Posterior vena cava (tissue), 2 donors: ENCODE measurements at regions not wholly inside any gene's neighbourhood (a gene's known extent, or its start where the extent isn't known, plus 50 kb on each side); places are given as distances from the start of the nearest gene placed in this dataset.
"Not testable (repeated sequence)": the region's sequence is repeated elsewhere in the genome, so short reads cannot be mapped to it uniquely, and the experiment has no call there.

ENCODE experiments used
- DNase-seq: peaks from one replicate; pipeline ENCODE4 v3.0.0-alpha.2; 2020; ENCODE audit warnings: low spot score
- intact Hi-C, 2 donors: fragments of 100-400 bp; cut with DNase I; formaldehyde crosslinking; loops; one replicate each; pipeline versions ENCODE4 v1.14.1 to v1.14.2; 2022 to 2023
- donor health status: DM: yes; HTN: yes; CAD: no.
- donor health status: DM: yes; HTN: yes; CAD: no.

- no peak for DNase-seq
- intact Hi-C loops = no loop called here
Observed at GRCh38 chr12:84198294-84198946, 714.2 kb downstream of the SLC6A15 start.

DNA sequence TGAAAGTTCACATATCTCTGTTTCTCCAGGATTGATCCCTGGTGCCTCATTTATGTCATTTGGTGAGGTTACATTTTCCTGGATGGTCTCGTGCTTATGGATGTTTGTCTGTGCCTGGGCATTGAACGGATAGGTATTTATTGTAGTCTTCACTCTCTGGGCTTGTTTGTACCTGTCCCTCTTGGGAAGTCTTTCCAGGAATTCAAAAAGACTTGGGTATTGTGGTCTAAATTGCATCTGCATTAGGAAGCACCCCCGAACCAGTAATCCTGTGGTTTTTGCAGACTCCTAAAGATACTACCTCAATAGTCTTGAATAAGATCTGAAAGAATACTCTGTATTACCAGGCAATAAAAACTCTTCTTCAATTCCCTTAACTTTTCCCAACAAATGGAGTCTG, 720.8 kb downstream of the SLC6A15 start:
- intact Hi-C loops = no loop called here
- no peak for DNase-seq

- no peak for DNase-seq
- intact Hi-C loops = no loop called here
Observed at GRCh38 chr12:84186433-84186832, 726.2 kb downstream of the SLC6A15 start.

GRCh38 chr12:84183576-84183975, 729.0 kb downstream of the SLC6A15 start:
- intact Hi-C loops = no loop called here
- DNase-seq = no peak

GRCh38 chr12:84174115-84174514, 738.5 kb downstream of the SLC6A15 start:
- intact Hi-C loops = no loop called here
- DNase-seq = no peak

- intact Hi-C loops = no loop called here
- DNase-seq = no peak
Observed at GRCh38 chr12:84172823-84173424, 739.7 kb downstream of the SLC6A15 start.

DNA sequence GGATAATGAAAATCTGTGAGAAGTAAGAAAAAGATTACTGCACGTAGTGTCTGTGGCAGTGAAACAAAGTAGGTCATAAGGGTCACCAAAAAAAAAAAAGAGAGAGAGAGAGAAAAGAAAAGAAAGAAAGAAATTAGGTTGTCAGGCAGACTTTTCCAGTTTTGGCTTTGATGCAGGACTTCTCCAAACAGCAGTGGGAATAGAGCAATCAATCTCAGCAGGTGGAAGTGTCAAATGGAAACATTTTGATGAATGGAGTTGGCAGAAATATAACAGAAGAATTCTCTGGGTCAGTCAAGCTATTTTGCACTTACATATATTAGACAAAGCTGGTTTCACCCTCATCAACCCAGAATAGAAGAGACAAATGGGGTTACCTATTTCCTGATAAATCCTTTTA, 745.8 kb downstream of the SLC6A15 start:
- no peak for DNase-seq
- intact Hi-C loops = no loop called here

DNA sequence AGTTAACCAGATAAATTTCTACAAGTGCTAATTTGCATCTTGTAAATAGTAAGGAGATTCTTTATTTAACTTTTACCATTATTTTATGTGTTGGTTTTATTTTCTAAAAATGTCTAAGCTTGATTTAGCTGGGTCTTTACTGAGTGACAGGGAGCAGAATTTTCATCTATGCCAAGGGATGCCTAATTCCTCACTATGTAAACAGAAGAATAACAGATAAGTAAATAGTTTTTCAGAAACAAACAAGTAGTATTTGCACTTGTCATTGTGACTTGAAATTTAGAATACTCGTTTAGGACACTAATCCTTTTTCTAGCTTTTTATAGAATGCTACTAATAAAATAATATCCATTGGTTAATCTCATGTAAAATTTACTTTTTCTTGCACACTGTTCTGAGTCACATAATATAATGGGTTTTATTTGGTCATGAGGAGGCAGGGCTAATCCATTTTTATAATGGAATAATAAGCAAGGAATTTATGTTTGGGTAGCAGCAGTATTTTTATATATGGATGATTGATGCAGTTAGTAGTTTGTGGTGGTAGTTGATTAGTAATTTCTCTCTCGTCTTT, 746.5 kb downstream of the SLC6A15 start:
- no peak for DNase-seq
- intact Hi-C loops = no loop called here

- DNase-seq = no peak
- intact Hi-C loops = no loop called here
Observed at GRCh38 chr12:84161296-84161695, 751.3 kb downstream of the SLC6A15 start.

- intact Hi-C loops = no loop called here
- DNase-seq = no peak
Observed at GRCh38 chr12:84159260-84159659, 753.3 kb downstream of the SLC6A15 start.

- no peak for DNase-seq
- intact Hi-C loops = no loop called here
Observed at GRCh38 chr12:84157170-84157569, 755.4 kb downstream of the SLC6A15 start.

DNA sequence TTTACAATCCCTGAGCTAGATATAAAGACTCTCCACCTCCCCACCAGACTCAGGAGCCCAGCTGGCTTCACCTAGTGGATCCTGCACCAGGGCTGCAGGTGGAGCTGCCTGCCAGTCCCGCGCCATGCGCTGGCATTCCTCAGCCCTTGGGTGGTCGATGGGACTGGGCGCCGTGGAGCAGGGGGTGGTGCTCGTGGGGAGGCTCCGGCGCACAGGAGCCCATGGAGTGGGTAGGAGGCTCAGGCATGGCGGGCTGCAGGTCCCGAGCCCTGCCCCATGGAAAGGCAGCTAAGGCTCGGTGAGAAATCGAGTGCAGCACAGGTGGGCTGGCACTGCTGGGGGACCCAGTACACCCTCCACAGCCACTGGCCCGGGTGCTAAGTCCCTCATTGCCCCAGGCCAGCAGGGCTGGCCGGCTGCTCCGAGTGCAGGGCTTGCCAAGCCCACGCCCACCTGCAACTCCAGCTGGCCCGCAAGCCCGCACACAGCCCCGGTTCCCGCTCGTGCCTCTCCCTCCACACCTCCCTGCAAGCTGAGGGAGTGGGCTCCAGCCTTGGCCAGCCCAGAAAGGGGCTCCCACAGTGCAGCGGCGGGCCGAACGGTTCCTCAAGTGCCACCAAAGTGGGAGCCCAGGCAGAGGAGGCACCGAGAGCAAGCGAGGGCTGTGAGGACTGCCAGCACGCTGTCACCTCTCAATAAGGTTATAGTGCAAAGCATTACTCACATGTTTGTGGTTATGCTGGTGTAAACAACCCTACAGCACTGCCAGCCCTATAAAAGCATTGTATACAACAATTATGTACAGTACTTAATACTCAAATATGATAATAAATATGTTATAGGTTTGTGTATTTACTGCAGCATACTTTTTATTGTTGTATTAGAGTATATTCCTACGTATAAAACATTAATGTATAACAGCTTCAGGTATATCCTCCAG, 757.3 kb downstream of the SLC6A15 start:
- DNase-seq, intact Hi-C loops: not testable (repeated sequence)

GRCh38 chr12:84154439-84154990, 758.1 kb downstream of the SLC6A15 start:
- intact Hi-C loops, DNase-seq: not testable (repeated sequence)

DNA sequence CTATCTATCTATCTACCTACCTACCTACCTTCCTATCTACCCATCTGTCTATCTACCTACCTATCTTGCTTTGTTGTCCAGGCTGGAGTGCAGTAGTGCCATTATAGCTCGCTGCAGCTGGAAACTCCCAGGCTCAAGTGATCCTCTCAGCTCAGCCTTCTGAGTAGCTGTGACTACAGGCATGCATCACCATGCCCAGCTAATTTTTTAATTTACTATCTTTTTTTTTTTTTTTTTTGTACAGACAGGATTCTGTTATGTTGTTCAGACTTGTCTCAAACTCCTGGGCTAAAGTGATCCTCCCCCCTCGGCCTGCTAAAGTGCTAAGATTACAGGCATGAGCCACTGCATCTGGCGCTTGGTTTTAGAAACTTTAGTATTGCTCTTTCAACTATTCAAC, 762.4 kb downstream of the SLC6A15 start:
- intact Hi-C loops = no loop called here
- no peak for DNase-seq

GRCh38 chr12:84148335-84148734, 764.3 kb downstream of the SLC6A15 start:
- intact Hi-C loops = no loop called here
- DNase-seq = no peak

DNA sequence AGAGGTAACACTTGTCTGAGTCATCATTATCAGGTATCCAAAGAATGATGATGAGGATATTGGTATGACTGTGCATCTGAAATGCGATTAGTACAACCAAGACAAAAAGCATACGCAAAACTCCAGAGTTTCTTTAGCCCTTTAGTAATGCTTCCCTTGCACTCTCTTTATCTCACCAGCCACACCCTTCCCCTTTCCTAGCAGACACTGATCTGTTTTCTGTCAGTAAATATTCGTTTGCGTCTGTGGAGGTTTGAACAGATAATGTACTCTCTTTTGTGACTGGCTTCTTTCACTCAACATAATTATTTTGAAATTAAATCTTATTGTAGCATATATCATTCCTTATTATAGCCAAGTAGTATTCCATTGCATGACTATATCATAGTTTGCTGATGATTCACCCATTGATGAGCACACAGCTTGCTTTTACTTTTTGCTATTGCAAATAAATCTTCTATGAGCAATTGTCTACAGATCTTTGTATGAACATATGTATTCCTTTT, 775.7 kb downstream of the SLC6A15 start:
- DNase-seq = no peak
- intact Hi-C loops = no loop called here

DNA sequence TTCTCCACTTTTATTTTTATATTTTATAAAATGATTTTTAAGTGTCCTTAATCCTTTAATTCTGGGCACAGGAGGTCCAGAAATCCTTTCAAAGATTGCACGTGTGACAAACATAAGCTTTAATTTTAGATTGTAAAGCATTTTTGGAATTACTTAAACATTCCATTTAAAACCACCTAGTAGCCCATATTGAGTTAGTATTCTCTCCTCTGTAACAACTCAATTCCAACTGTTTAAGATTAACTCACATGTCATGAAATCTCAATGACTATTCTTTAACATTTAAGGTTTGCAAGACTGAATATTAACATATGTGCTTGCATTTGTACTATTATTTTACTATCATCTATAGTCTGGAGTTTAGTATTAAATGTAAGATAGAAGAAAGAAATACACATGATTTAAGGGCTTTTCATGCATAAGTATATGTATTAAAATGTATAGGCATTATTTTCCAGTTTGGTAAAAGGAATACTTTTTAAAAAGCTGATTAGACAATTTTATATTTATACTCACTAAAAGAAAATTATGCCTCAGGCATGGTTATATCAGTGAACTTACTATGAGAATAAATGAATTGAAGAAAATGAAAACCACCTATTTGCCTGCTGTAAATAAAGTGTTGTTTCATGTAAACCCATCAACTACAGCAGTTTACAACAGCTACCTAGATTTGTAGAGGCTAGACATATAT, 776.9 kb downstream of the SLC6A15 start:
- intact Hi-C loops = no loop called here

GRCh38 chr12:84134797-84135366, 777.7 kb downstream of the SLC6A15 start:
- intact Hi-C loops = no loop called here
- DNase-seq = no peak

More for the DNA sequence above, 776.9 kb downstream of the SLC6A15 start:
- no peak for DNase-seq

DNA sequence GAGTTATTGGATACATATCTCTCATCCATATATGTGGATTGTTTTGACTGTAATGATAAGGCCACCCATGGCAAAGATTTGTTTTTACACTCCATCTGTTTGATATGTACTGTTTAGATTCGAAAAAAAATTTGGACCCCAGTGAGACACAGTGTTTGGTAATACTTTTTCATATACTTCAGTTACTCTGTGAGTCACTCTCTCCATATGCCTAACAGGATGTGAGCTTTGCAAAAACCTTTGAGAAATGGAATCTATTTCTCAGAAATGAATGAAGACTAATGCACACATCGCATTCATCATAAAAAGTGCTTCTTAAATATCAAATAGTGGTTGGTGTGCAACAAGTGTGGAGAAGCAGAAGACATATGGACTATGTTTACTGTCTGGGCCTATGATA, 781.5 kb downstream of the SLC6A15 start:
- intact Hi-C loops = no loop called here
- DNase-seq = no peak
